CD4-positive, alpha-beta T cell treated with Interleukin-2 at 100 ng/mL for 4 hours (primary cell): ENCODE measurements at regions not wholly inside any gene's neighbourhood (a gene's known extent, or its start where the extent isn't known, plus 50 kb on each side); places are given as distances from the start of the nearest gene placed in this dataset.
"Not testable (repeated sequence)": the region's sequence is repeated elsewhere in the genome, so short reads cannot be mapped to it uniquely, and the experiment has no call there.

Source experiments
- DNase-seq: peaks from one replicate; pipeline ENCODE4 v3.0.0-alpha.2; 2020; ENCODE audit warnings: low spot score

DNA sequence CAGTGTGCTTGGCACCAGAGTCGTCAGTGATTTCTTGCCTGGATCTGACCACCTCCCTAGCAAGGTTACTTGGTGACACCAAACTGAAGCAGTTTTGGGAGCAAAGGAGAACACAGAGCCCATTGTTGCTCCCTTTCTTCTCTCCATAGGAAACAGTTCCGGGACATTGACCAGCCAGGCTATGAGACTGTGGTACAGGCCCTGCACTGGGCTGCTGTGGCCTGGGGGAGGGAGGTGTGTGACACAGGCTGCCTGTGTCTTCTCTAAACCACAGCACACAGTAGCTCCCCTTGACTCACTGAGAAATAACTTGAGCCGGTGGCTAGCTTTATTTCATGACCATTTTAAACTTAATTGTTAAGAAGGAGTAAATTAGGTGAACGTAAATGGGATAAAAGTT is 214.8 kb upstream of the UBL3 start:
- no peak for DNase-seq

DNA sequence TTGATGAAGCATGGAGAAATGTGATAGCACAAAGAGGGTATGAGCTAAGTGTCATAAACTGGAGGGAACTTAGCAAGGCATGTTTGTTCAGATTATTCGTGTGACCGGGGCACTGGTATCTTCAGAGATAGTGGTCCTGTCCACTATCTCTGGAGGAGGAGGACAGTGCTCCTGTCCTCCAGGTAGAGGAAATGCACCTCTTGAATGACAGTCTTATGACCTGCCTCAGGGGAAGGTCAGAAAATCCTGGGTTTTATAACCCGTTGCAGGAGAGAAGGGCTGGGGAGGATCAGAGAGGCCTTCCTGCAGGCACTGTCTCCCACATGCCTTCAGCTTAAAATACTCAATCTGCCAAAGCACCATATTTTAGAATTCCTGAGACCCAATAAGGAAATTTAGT is 213.5 kb upstream of the UBL3 start:
- DNase-seq = no peak

DNA sequence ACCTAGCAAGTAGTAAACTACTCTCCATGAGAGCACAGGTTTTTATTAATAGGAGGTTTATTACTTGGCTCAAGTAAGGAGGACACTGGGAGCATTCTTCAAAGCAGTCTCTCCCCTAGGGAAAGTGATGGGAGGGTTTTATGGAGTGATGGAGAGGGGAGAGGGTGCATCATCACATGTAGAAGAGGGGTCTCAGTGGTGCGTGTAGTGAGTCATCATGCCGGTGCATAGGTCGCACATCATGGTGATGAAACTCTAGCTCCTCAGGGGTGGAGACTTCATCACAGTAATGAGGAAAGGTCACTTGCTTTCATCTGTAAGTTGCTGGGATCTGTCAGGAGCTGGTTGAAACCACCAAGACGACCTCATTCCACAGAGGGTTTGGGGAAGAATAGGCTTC is 210.8 kb upstream of the UBL3 start:
- DNase-seq = no peak

DNA sequence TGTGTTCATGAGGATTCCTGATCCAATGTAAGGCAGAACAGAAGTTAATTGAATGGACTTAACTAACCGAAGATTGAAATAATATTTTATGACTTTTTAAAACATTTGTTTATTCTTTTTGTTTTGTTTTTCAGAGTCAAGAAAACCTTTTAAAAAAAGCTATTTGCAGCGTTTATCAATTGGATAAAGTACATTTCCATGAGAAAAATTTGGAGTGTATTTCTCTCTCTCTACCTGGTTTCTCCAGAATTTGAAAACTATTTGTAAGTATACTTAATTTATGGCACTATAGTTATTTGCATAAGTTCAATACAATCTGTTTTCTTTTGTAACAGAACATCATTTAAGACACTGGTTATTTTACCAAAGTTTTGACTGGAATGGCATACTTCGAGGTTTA is 208.0 kb upstream of the UBL3 start:
- no peak for DNase-seq

DNA sequence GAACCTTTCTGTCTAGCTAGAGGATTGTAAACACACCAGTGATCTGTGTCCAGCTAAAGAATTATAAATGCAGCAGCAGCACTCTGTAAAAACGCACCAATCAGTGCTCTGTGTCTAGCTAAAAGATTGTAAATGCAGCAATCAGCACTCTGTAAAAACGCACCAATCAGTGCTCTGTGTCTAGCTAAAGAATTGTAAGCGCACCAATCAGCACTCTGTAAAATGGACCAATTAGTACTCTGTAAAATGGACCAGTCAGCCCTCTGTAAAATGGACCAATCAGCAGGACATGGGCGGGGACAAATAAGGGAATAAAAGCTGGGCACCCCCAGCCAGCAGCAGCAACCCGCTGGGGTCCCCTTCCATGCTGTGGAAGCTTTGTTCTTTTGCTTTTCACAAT is 204.1 kb upstream of the UBL3 start:
- not testable (repeated sequence) for DNase-seq

DNA sequence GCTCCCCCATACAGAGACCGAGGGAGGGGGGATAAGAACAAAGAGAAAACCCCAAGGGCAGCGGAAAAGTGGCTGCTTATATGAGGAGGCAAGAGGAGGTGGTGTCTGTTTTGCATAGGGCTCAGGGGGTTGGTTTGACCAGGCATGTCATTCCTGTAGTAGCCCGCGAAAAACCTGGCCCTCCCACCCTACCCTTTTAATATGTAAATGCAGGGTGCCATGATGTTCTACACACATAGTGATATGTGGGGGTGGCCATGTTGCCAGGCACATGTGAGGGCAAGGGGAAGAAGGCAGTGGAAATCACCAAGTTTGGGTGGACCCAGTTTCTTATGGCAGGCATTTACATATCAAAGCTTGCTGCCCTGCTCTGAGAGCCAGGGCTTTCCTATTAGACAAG is 203.5 kb upstream of the UBL3 start:
- no peak for DNase-seq

DNA sequence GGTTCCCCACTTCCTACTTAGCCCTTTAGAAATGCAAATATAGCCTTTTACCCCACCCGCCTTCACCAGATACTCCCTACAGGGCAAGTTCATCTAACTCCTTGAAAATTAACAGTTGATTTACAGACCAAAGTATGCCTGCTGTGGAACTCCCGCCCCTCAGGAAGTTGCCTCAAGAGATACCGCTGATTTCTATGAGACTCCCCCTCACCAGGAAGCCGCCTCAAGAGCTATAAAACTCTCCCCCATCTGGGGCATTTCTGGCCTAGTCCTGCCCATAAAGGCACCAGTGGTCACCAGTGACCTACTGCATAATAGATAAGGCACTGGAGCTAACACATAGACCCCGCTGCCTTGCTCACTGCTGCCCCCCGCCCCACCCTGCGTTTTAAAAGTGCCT is 201.7 kb upstream of the UBL3 start:
- DNase-seq = no peak

DNA sequence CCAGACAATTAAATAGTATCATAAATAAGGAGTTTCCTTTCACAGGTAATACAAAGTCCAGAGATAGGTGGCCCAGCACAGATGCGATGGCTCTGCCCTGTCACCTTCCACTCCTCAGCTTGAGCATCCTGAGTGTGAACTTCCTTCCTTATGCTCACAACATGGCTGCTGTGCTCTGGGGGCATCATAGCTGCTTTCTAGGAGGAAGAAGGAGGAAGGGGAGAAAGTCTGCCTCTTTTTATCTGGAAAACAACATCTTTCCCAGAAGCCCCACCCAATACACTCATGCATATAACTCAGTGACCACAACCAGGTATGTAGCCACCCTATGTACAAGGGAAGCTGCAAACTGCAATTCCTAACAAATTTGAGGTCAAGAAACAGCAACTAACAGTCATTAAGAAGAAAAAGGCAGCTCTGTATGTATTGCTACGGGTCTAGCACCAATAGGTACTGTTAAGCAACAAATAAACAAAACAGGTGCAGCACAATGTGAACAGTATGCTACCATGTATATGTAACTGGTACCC is 201.2 kb upstream of the UBL3 start:
- DNase-seq = no peak

DNA sequence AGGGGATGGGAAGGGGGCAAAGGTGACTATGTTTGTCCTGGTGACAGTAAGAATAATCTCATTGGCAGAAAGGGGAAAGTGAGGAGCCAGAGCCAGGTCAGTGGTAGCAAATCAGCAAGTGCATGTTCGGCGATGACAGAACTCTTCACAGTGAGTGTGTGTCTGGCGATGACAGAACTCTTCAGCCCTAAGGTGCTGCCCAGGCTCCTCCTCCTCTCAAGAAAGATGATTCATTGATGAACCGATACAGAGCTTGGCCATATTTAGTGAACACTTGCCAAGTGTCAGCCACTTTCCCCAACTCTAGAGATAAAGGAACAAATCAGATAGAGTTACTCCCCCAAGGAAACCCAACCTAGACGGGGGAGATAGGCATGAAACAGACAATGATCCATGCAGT is 199.3 kb upstream of the UBL3 start:
- peak; percentile 24 for DNase-seq

DNA sequence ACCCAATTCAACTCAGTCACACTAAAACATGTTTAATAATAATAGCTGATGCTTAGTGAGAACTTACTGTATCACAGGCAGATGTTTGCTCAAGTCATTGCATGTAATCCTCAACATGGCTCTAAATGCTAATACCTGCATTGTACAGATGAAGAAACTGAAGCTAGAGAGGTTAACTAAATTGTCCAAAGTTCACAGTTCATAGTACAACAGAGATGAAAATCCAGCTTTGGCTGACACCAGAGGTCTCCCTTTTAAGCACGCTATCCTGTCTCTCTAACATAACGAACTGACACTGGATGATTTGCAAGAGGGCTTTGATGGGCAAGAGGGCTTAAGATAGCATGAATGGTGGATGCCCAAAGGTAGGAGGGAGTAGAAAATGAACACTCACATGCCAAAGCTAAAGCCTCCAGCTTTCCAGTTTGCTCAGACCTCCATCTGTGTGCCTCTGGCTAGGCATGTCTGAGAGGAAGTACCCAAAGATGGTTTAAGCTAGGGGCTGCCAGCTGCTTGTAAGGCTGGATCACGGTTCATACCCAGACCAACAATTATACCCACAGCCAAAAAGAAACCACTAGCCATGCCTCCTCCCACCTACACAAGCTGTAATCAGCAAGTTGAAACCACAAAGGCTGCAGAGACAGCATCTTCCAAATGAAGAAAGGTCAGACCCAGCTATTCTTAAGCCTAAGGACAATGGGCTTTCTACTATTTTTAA is 196.9 kb upstream of the UBL3 start:
- peak; percentile 5 for DNase-seq

DNA sequence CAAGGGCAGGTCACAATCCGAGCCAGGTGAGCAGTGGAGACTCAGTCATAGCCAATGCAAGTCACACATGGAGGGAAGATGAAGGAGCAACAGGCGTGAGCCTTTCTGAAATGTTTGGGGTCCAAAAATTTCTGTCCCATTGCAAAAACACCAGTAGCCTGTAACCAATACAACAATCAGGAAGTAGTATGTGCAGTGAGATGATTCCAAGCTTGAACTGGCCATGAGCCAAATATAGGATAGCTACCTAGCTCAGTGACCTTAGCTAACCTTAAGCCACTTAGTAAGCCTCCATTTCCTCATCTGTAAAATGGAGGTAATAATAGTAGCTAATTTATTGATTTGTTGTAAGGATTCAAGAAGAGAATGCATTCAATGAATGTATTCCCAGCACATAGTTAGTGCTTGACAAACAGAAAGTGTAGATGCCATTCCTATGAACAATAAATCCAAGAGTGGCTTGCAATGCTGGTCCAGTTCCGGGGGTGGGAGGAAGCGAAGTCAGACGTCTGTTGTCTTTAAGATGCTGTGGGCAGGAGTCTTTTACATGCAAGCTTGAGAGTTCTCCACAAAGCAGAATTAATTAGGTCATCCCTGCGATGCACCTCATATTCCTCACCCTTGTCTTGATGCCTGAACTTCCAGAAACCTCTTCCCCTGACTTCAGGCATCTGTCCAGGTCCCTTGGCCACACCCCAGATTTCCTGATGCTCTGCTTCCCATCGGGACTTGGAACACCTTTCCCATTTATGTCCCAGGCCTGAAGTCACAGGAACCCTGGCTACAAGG is 195.7 kb upstream of the UBL3 start:
- no peak for DNase-seq

DNA sequence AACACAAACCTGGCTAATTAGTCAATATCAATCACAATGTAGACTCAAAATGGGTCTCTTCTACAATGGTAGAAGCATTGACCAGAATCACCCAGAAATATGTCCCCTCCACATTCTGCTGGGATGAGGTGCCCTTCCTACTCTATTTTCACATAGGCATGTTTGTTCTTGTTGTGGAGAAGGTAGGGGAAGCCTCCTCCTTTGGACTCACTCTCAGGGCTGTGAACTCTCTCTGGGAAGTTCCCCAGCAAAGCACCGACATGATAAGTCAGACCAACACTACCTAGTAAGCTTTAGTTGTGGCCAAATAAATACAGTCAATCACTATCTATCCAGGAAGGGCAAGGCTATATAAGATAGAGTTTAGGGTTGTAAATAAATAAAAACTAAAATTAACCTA is 194.5 kb upstream of the UBL3 start:
- no peak for DNase-seq

DNA sequence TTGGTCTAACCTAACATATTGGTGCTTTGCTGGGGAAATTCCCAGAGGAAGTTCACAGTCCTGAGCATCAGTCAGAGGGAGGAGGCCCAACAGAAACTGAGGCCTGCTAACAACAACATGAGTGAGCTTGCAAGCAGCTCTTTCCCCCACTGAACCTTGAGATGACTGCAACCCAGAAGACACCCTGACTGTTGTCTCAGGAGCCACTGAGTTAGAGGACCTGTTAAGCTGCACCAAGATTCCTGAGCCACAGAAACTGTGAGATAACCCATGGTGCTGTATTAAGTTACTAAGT is 193.2 kb upstream of the UBL3 start:
- no peak for DNase-seq

DNA sequence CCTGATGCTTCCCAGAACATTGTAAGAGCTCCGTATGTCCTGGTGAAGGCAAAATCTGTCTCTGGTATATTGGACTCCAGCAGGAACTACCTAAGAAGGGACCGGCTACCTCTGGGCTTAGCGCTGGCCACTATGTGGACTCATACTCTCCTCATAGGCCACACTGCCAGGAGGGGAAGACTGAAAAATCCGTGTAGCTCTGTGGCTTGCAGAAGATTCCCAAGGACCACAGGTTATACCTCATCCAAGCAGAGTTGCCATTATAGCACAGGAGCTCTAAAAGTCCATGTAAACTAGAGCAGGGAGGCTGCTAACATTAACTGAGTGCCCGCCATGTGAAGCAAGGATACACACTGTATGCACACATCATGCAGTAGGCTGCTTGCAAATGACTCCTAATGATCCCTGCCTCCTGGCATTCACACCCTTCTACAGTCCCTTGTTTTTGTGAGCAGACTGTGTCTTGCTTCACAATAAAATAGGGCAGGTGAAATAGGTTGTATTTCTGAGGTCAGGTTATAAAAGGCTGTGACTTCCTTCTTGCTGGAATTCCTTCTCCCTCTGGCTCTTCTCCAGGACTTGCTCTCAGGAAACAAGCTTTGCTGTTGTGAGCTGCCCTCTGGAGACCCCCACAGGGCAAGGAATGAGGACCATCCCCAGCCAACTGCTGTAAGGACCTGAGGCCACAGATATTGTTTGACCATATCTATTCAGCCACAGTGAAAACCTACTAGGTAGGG is 192.6 kb upstream of the UBL3 start:
- no peak for DNase-seq

DNA sequence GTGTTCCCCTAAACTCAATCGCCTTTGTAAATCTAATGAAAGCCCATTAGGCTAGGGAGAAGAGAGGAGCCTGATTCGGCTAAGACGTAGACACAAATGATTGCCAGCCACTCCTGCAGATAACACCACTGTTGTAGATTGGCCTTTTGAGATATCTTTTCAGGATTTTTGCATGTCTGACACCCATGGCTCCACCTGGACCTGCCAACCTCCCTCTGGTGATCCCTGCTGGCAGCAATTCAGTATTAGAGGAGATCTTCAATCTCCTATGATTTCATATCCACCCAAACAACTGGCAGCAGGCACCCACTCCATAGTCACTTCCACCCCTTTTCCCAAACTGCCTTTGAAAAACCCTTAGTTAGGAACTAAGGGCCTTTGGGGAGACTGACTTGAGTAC is 191.9 kb upstream of the UBL3 start:
- DNase-seq = no peak

DNA sequence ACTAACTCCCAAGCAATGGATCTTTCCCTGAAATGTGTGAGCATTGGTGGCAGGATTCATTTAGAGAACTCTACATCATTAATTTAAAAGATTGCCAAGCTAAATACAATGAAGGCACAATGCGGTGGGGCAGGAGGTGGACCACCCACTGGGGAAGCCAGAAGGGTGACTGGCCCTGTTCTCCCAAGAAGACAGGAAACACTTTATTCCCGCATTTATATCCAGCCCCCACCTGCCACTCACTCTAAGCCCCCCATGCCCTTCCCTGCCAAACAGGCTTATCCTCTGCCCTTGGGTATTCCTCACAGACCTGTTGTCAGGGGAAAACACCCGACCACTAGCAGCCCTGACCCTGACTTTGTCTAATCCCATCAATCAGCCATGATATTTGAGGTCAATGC is 189.1 kb upstream of the UBL3 start:
- no peak for DNase-seq

DNA sequence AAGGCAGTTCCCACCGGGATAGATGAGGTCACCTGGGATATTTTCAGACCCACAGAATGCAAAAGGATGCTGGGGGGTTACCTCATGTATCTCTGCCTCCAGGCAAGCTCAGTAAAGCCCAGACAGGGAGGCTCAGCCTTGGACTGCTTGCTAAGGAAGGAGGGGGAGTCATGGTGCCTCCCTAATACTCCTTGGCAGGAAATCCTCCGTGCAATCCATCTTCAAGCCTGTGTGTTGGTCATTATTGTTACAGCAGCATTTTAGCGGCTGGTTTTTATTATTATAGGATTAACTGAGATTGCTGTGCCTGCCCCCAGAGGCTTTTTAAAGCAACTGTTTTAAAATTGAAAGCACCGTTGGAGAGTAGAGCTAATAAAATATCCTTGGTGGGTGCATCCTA is 188.5 kb upstream of the UBL3 start:
- DNase-seq = no peak

DNA sequence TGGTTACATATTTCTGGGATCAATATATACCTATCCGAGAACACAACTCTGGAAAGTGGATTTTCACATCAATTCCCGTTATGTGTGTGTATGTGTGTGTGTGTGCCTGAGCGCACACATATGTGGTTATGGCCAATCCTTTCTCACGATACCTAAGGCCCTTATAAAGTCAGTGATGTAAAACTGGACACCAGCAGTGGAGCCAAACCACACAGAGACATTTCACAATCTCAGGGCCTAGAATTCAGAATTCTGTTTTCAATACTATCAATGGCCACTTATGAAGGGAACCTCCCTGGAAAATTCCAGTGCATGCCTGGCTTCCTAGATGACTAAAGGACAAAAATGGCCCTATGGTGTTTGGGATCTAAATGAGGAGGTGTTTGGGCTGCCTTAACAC is 187.3 kb upstream of the UBL3 start:
- DNase-seq = no peak

DNA sequence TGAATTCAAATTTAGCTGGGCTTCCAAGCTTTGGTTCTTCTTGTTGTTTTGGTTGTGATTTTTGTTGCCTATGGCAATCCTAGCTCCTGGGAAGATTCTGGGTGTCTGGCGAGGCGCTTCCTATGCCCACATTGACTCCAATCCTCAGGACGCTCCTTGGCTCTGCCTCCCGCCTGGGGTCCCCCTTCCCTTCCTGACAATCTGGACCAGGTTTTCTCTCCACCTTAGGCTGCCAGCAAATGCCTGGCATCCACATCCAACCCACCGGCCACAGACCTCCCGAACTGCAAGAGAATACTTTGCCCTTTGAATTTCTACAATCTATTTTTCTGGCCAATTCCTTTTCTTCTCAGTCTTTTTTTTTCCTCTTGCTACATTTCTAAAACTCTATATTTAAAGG is 186.9 kb upstream of the UBL3 start:
- DNase-seq = no peak

DNA sequence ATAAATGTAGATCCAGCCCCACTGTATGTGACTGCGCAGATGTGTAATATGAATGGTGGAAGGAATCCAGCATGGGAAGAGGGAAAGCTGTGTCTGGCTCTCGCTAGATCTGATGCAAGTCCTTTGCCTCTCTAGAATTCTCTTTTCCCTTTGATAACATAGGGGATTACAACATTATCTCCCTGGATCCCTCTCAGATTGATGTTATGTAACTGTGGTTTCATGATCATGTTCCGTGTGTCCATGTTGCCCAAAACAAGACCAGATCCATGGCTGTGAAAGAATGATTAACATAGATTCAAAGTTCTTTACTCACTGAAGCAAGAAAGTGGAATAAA is 184.0 kb upstream of the UBL3 start:
- no peak for DNase-seq

DNA sequence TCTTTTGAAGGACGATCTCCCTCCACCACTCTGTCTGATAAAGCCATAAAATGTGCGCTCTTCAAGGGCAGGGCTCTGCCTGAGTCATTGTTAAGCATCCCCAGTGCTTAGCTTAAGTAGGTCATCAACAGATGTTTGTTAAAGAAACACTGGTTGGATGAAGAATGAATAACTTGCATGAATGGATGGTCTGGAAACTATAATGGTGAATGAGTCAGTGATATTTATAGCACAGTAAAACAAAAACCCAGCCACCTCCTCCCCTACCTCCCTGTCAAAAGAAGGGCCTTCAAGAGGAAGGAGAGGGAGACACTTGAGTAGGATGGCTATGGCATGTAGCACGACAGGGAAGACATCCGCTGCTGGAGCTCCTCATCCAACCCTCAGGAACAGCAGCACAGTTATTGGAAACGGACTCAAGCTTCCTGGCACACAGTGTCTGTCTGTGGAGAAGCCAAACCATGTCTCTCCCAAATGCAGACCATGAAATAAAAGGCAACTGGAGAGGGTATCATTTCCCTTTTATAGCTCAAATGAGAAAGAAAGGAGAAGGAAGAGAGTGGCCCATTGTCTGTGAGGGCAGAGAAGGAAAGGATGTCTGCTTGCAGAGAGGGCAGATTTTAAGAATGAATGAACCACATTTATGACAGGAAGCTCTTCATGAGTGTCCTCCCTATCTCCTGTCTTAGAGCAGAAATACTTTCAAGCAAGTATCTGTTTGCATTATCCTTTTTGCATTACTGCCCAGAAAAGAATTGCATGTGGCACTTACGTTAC is 183.5 kb upstream of the UBL3 start:
- no peak for DNase-seq

DNA sequence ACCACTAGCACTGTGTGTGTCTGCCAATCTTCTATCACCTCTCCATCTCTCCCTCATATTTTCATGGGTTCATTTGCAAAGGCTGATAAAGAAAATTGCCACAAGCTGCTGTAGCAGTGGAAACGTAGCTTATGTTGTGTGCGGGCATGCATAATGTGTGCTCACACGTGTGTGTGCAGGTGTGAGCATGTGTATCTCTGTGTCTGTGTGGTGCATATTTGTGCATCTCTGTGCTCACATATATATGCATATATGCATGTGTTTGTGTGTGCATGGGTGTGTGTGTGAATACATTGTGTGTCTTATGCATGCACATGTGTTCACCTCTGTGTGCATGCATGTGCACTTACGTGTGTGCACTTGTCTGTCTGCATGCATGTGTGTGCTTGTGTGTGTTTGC is 181.8 kb upstream of the UBL3 start:
- DNase-seq = no peak

DNA sequence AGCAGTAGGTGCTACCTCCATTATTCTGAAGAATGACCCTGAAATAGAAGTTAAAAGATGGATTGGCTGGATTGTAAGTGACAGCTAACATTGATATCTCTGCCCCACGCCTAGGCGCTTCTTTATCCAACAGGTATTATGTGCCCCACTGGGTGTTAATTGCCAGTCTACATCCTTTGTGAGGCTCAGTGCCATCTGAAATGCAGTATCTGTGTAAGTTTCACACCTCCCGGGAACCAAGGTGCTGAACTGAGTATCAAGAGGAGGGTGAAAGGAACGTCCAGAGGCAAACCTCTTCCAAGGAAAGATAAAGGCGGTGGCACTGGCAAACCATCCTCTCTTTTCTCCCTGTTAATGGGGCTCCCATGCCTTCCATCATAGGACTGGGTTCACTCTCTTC is 181.1 kb upstream of the UBL3 start:
- DNase-seq = no peak
